Esophagus squamous epithelium (tissue), 5 donors: ENCODE measurements at regions not wholly inside any gene's neighbourhood (a gene's known extent, or its start where the extent isn't known, plus 50 kb on each side); places are given as distances from the start of the nearest gene placed in this dataset.

ENCODE experiments used
- DNase-seq: peaks from one replicate; lab custom pipeline; 2025; lab: John Stamatoyannopoulos, UW
- H3K27ac ChIP-seq, 4 donors: fragments of 200-600 bp; sonication (generic); one replicate each; pipeline ENCODE4 v1.5.1; 2016 to 2019; ENCODE audit warnings: mild to moderate bottlenecking in 1 of 4
- H3K27me3 ChIP-seq, 4 donors: fragments of 200-600 bp; sonication (generic); 1 replicate in 3 of 4; 2 replicates in 1 of 4; pipeline versions ENCODE4 v1.5.1 to v1.6.0; 2017 to 2021; ENCODE audit warnings: antibody characterized with exemption in 1 of 4
- H3K36me3 ChIP-seq, 3 donors: fragments of 200-600 bp; sonication (generic); one replicate each; pipeline ENCODE4 v1.5.1; 2016 to 2019
- H3K4me1 ChIP-seq, 3 donors: fragments of 200-600 bp; sonication (generic); one replicate each; pipeline ENCODE4 v1.5.1; 2017 to 2019
- H3K4me3 ChIP-seq, 4 donors: fragments of 200-600 bp; sonication (generic); 1 replicate in 3 of 4; 2 replicates in 1 of 4; pipeline ENCODE4 v1.5.1; 2016 to 2019; ENCODE audit warnings: mild to moderate bottlenecking in 2 of 4, moderate library complexity in 1 of 4
- H3K9me3 ChIP-seq, 3 donors: fragments of 200-600 bp; sonication (generic); one replicate each; pipeline ENCODE4 v1.5.1; 2016 to 2019
- POLR2A ChIP-seq, 4 donors: fragments of 450-650 bp; IDR thresholded peaks; one replicate each; pipeline ENCODE4 v1.6.1; 2017; ENCODE audit warnings: antibody characterized with exemption in 4 of 4, mild to moderate bottlenecking in 4 of 4, moderate library complexity in 3 of 4
- WGBS, 2 donors: methylation state at CpG; one replicate each; pipeline ENCODE4 v1.1.5; 2018; 5-methylcytosine and 5-hydroxymethylcytosine counted together
- intact Hi-C: fragments of 100-400 bp; cut with DNase I; formaldehyde crosslinking; loops from one replicate; pipeline ENCODE4 v1.15.0; 2022
- TF ChIP-seq, protein P1 (sequence below), 6 experiments: fragments of 450-650 bp in 4 of 6; fragments of 200-600 bp in 2 of 6; sonication (generic) in 2 of 6; IDR thresholded peaks; one replicate each; pipeline ENCODE4 v1.5.1; 2016 to 2019; ENCODE audit warnings: antibody characterized with exemption in 6 of 6, mild to moderate bottlenecking in 4 of 6, moderate library complexity in 4 of 6
- donor health status: DM: yes; HTN: yes; CAD: no.

DNA sequence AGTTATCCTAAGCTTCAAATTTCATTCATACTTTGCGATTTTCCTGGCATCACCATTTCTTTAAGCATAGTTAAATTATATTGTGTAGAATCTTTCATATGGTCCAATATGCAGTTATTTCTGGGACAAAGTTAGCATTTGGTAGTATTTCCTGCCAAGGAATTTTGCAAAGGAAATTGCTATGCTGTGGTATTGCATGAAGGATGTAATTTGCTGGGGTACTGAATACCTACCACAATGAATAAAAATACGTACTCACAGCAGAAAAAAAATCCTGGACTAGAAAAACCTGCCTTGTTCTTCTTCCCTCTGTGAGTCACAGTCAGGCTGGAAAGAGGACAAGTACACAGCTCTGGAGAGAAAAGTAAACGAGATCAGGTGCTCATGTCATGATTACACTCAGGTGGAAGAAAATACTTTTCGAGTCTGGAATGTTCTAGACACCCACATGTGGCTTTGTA lies 241.2 kb downstream of the PTBP2 start:
- DNase-seq: no peak
- intact Hi-C loops: no loop called here
- 34 to 45% methylated on average over 4 of the region's 4 CpGs for WGBS, 2 donors
- TF ChIP-seq POLR2A (IDR thresholded peaks at IDR 0.05): no peak
- TF ChIP-seq, protein P1, sequence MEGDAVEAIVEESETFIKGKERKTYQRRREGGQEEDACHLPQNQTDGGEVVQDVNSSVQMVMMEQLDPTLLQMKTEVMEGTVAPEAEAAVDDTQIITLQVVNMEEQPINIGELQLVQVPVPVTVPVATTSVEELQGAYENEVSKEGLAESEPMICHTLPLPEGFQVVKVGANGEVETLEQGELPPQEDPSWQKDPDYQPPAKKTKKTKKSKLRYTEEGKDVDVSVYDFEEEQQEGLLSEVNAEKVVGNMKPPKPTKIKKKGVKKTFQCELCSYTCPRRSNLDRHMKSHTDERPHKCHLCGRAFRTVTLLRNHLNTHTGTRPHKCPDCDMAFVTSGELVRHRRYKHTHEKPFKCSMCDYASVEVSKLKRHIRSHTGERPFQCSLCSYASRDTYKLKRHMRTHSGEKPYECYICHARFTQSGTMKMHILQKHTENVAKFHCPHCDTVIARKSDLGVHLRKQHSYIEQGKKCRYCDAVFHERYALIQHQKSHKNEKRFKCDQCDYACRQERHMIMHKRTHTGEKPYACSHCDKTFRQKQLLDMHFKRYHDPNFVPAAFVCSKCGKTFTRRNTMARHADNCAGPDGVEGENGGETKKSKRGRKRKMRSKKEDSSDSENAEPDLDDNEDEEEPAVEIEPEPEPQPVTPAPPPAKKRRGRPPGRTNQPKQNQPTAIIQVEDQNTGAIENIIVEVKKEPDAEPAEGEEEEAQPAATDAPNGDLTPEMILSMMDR (IDR thresholded peaks at IDR 0.05): no peak
- Histone ChIP-seq H3K4me1 (peaks cover 0 to 23% (median 0%) of the 10 kb centered on the region in 3 donors), H3K9me3 (no peaks in the 10 kb centered on the region), H3K4me3 (no peak overlapping the region), H3K27ac (no peak overlapping the region), H3K27me3 (no peaks in the 10 kb centered on the region), H3K36me3 (no peaks in the 10 kb centered on the region)

DNA sequence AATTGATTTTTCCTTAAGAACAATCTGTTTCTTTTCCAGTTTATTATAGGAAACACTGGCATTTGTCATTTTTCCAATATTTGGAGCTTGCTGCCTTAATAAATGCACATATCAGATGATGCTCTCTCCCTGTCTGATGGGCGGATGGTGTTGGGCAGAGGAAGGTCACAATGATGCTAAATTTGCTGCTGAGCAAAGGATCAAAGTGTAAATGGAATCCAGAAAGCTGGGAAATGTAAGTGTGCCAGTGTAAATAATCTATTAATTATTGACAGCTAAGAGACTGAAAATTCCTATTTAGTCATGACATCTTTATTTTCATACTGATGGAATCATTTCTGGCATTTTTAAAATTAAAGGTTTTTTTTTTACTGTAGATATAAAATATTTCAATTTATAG lies 243.2 kb downstream of the PTBP2 start:
- no peak overlapping the region for H3K4me3 ChIP-seq
- peaks cover 0 to 23% (median 0%) of the 10 kb centered on the region in 3 donors for H3K4me1 ChIP-seq
- no peaks in the 10 kb centered on the region for H3K9me3 ChIP-seq
- TF ChIP-seq, protein P1 (IDR thresholded peaks at IDR 0.05): no peak
- no peak for TF ChIP-seq POLR2A (IDR thresholded peaks at IDR 0.05)
- no peaks in the 10 kb centered on the region for H3K27me3 ChIP-seq
- no peaks in the 10 kb centered on the region for H3K36me3 ChIP-seq
- WGBS, 2 donors: 83 to 88% methylated on average over 1 of the region's 1 CpG
- DNase-seq: no peak
- no peak overlapping the region for H3K27ac ChIP-seq
- intact Hi-C loops: no loop called here

DNA sequence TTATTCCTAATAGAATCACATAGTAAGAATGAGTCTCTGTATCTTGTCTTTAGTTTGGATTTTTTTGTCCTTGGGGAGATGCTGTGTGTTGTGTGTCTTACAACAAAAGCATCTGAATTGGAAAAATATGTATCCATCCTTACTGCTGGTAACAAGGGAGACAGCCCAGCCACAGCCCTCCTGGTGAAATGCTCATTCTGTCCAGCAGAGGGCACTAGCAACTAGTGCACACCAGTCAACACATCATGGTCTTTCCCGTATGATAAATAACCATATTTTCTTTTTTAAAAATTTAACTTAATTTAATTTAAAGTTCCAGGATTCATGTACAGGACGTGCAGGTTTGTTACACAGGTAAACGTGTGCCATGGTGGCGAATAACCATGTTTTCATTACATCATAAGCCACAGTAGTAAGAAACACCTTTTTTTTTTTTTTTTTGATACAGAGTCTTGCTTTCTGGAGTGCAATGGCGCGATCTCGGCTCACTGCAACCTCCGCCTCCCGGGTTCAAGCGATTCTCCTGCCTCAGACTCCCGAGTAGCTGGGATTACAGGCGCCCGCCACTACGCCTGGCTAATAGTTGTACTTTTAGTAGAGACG lies 245.1 kb downstream of the PTBP2 start:
- H3K9me3 ChIP-seq: no peaks in the 10 kb centered on the region
- WGBS, 2 donors: 56 to 59% methylated on average over 15 of the region's 15 CpGs
- intact Hi-C loops: no loop called here
- no peaks in the 10 kb centered on the region for H3K27me3 ChIP-seq
- no peak overlapping the region for H3K4me3 ChIP-seq
- DNase-seq: no peak
- H3K36me3 ChIP-seq: no peaks in the 10 kb centered on the region
- H3K4me1 ChIP-seq: peaks cover 0 to 23% (median 0%) of the 10 kb centered on the region in 3 donors
- TF ChIP-seq POLR2A (IDR thresholded peaks at IDR 0.05): no peak
- TF ChIP-seq, protein P1 (IDR thresholded peaks at IDR 0.05): peak; percentile 60 to 88 (median 86)
- H3K27ac ChIP-seq: no peak overlapping the region

DNA sequence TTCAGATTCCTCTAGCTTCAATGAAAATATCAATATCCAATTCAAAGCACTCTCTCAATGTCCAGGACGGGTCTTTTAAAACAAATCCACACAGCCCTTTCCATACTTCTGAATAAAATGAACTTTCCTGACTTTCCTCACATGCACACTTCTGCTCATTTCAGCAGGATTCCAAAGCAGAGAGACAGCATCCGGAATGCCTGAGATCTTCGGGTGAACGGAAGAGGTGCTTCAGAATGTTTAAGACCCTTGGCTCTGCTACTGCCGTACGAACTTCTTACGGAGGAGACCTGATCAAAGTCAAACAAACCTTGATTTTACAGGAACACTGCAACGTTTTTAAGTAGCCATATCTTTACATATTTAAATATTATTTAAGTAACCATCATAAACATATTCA lies 245.7 kb downstream of the PTBP2 start:
- TF ChIP-seq, protein P1 (IDR thresholded peaks at IDR 0.05): no peak
- no peak for TF ChIP-seq POLR2A (IDR thresholded peaks at IDR 0.05)
- intact Hi-C loops: no loop called here
- no peak for DNase-seq
- H3K4me1 ChIP-seq: peaks cover 0 to 19% (median 0%) of the 10 kb centered on the region in 3 donors
- no peak overlapping the region for H3K4me3 ChIP-seq
- H3K36me3 ChIP-seq: no peaks in the 10 kb centered on the region
- no peaks in the 10 kb centered on the region for H3K9me3 ChIP-seq
- H3K27ac ChIP-seq: no peak overlapping the region
- peaks cover 0 to under 1% (median 0%) of the 10 kb centered on the region in 4 donors for H3K27me3 ChIP-seq
- WGBS, 2 donors: 70 to 73% methylated on average over 8 of the region's 8 CpGs

DNA sequence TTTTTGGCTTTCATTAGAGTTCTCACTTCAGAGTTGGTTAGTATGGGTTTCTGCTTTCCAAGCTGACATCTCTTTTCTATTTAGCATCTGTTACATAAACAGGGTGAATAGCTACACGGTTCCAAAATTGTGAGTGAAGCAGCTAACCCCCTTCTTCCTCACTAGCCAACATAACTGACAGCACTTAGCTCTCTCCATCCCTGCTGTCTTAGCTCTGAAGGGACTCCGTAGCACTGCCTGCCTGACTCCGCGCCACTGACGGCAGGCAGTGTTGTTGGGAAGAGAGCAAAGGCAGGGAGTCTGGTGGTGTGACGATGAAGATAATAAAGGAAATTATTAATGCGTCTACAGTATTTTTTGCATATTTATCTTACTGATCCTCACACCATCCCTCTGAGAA lies 247.0 kb downstream of the PTBP2 start:
- WGBS, 2 donors: 49 to 54% methylated on average over 7 of the region's 7 CpGs
- no peak overlapping the region for H3K4me3 ChIP-seq
- no peaks in the 10 kb centered on the region for H3K9me3 ChIP-seq
- peak overlapping the region in 3 of 4 donors; percentile 22 to 49 (median 45) for H3K27ac ChIP-seq
- H3K27me3 ChIP-seq: peaks cover 0 to 3% (median 0%) of the 10 kb centered on the region in 4 donors
- TF ChIP-seq, protein P1 (IDR thresholded peaks at IDR 0.05): no peak
- TF ChIP-seq POLR2A (IDR thresholded peaks at IDR 0.05): no peak
- intact Hi-C loops: no loop called here
- H3K36me3 ChIP-seq: no peaks in the 10 kb centered on the region
- no peak for DNase-seq
- H3K4me1 ChIP-seq: peaks cover 0 to 6% (median 0%) of the 10 kb centered on the region in 3 donors
